ENCODE measurements at regions not wholly inside any gene's neighbourhood (a gene's known extent, or its start where the extent isn't known, plus 50 kb on each side); places are given as distances from the start of the nearest gene placed in this dataset.

DNA sequence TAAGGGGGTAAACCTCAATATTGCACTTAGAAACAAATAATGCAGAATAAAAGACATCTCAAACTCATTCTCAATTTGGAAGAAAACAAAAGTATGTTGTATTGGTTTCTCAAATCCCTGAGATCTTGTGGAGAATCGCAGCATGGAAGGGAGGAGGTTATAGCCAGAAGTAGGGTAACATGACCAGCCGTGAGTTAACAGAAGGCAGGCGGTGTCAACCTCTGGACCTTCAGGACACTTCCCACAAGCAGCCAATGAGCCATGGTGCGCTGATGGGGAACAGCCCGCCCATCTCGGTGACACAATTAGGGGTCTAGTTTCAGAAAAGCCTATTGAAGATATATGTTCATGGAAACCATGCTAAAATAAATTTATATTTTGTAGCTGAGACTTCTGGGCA is 98.4 kb downstream of the ALDH8A1 start:
- TF ChIP-seq EP300 (IDR thresholded peaks at IDR 0.05): no peak
- TF ChIP-seq, protein P1, sequence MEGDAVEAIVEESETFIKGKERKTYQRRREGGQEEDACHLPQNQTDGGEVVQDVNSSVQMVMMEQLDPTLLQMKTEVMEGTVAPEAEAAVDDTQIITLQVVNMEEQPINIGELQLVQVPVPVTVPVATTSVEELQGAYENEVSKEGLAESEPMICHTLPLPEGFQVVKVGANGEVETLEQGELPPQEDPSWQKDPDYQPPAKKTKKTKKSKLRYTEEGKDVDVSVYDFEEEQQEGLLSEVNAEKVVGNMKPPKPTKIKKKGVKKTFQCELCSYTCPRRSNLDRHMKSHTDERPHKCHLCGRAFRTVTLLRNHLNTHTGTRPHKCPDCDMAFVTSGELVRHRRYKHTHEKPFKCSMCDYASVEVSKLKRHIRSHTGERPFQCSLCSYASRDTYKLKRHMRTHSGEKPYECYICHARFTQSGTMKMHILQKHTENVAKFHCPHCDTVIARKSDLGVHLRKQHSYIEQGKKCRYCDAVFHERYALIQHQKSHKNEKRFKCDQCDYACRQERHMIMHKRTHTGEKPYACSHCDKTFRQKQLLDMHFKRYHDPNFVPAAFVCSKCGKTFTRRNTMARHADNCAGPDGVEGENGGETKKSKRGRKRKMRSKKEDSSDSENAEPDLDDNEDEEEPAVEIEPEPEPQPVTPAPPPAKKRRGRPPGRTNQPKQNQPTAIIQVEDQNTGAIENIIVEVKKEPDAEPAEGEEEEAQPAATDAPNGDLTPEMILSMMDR (IDR thresholded peaks at IDR 0.05): no peak
- no peak for TF ChIP-seq POLR2A (IDR thresholded peaks at IDR 0.05)
- TF ChIP-seq POLR2AphosphoS5 (IDR thresholded peaks at IDR 0.05): no peak
